Limb (tissue), 2 donors: ENCODE measurements at regions not wholly inside any gene's neighbourhood (a gene's known extent, or its start where the extent isn't known, plus 50 kb on each side); places are given as distances from the start of the nearest gene placed in this dataset.
"Not testable (repeated sequence)": the region's sequence is repeated elsewhere in the genome, so short reads cannot be mapped to it uniquely, and the experiment has no call there.

ENCODE experiments used
- DNase-seq, 2 donors: peaks; one replicate each; pipeline ENCODE4 v3.0.0-alpha.2; 2016; ENCODE audit errors: extremely low spot score in 2 of 2

DNA sequence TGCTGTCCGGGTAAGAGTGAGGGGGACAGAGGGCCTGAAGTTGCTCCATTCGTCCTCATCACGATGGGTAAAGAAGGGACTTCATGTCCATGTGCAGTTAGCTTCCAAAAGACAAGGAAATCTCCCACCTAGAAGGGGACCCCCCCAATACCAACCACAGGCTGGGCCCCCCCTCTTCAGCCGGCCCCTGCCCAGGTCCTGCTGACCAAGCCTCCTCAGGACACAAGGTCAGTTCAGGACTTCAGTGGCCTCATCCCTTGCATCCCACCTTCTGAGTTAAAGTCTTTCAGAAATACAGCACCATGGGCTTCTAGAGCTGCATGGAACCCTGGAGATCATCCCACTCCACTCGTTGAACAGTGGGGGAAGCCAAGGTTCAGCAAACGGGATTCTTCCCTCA, 115.4 kb upstream of the ERG start:
- no peak for DNase-seq

DNA sequence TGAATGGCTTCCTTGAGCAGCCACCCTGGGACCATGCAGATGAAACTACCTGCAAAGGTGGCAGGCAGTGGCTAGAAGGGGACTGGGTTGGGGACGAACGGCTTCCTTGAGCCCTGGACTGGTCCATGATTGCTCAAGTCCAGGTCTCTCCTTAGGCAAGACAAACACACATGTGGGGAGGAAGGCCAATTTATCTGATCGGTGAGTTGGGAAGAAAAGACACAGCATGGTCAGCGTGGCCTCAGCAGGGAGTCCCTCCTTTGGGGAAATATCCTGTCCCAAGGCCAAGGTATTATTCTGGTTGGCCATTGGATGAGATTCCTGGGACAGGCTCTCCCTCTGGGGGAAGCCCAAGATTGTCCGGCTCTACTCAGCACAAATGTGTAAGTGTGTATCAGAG, 116.3 kb upstream of the ERG start:
- no peak for DNase-seq

DNA sequence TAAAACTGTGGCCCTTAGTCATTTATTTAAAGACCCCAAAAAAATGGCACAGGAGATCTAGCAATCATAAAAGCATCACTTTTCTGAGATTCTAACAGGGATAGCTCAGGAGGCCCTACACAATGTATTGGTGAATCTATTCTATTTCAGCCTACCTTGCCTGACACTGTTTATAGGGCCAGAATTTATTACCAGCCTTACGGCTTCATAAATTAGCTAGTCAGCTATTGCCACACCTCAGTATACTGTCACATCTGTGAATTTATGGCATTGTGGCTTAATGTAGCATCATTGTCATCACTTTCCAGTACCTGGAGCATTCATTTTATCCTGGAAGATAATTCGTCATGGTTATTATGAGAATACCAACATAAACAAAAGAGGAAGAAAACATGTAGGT, 121.2 kb upstream of the ERG start:
- DNase-seq = no peak

- DNase-seq = peak in 1 of 2 donors; percentile 59
Observed at GRCh38 chr21:38619992-38620479, 121.8 kb upstream of the ERG start.

- DNase-seq = no peak
Observed at GRCh38 chr21:38621132-38621531, 122.9 kb upstream of the ERG start.

GRCh38 chr21:38622081-38622826, 124.0 kb upstream of the ERG start:
- DNase-seq = no peak

DNA sequence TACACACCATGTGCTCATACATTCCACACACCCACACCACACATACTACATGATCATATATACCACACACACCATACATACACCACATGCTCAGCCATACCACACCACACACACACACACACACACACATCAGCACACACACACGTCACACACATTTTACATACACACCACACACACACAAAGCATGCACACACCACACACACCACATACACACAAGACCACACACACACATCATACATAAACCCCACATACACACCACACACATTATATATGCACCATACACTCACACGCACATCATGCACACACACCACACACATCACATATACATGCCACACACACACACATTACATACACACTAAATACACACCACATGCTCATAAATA, 124.5 kb upstream of the ERG start:
- DNase-seq = no peak

DNA sequence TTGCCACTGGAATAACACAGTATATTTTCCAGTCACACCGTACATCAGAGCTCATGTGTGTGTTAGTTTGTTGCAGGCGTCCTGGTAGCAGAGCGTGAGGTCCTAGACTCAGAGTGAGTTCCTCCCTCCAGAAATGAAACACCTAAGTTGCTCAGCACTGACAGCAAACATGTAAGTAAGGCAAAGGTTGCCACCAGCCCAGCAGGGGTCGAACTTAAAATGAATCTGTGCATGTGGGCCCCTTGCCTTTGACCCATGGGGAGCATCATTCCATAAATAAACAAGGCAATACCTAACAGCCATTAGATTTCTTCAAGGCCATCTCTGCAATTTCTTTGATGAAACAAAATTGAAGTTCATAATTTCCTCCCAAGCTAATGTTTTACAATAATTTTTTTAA, 125.3 kb upstream of the ERG start:
- no peak for DNase-seq

GRCh38 chr21:38625000-38625399, 126.7 kb upstream of the ERG start:
- DNase-seq = no peak

DNA sequence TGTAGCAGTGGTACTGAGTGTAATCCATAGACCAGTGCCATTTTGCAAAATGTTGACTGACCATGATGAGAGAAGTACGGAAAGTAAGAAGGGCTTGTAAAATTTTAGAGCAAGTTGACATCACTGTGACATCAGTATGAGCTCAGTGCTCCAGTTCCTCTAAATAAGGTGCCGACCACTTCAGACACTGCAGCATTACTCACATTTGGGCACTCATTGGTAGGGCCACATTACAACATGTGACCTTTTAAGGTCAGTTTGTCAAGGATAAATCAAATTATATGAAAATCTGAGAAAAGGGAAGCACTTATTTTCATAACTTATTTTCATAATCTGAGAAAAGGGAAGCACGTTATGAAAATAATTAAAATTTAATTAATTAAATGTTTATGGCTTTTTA, 128.0 kb upstream of the ERG start:
- no peak for DNase-seq

- no peak for DNase-seq
Observed at GRCh38 chr21:38628349-38628748, 130.1 kb upstream of the ERG start.

- peak in 1 of 2 donors; percentile 60 for DNase-seq
Observed at GRCh38 chr21:38631206-38631605, 132.9 kb upstream of the ERG start.

GRCh38 chr21:38631676-38632075, 133.4 kb upstream of the ERG start:
- DNase-seq = no peak

DNA sequence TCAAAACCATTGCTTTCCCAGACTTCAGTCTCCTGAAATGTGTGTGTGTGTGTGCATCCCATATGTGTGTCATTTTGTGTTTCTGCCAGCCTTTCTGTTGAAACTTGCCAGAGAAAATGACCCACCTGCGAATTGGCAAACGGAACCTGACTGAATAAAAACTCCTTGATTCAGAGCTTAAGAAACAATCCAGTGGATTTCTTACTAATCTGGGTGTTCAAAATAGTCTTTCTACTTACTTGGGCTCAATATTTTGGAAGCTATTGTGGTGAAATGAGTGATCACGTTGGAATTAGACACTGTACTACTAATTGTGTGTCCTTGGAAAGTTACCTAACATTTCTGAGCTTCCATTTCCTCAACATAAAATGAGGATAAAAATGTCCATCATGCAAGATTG, 138.9 kb upstream of the ERG start:
- no peak for DNase-seq

GRCh38 chr21:38639571-38640354, 141.5 kb upstream of the ERG start:
- no peak for DNase-seq

- not testable (repeated sequence) for DNase-seq
Observed at GRCh38 chr21:38640355-38640742, 142.1 kb upstream of the ERG start.

- DNase-seq = no peak
Observed at GRCh38 chr21:38643404-38644023, 145.2 kb upstream of the ERG start.

DNA sequence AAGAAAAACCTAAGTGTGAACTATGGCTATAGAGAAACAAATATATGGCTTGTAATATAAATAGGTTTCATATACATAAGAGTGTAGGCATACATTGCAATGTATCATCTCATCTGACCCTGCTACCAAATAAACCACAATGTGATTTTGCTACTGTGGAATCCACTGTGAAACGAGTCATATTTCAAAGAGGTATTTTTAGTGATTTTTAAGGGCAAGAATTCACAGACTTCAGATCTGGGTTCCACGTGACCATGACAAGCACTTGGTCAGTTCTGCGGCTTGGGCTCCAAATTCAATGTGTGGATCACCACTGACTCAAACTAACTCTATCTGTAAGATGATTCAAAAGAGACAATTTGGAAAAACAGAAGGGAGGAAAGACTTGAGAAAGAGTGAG, 147.0 kb upstream of the ERG start:
- no peak for DNase-seq

GRCh38 chr21:38646213-38646837, 148.0 kb upstream of the ERG start:
- DNase-seq = no peak

DNA sequence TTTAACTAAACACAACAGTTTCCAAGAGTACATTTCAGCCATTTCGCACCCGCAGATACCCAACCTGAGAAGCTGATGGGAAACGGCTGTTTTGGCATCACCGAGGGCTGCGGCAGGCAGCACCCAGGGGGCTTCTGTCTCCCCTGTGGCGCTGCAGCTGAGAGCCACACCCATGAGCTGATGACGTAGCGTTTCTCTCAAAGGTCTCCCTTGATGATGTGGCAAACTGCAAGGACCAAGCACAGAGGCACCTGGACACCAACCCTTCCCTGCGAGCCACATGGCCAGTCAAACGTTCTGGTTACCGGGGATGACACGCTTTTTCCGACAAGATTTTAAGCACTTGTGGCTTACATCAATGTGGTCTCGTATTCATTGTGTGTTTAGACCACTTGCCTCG, 150.8 kb upstream of the ERG start:
- DNase-seq = no peak

GRCh38 chr21:38651570-38651969, 153.3 kb upstream of the ERG start:
- no peak for DNase-seq

- no peak for DNase-seq
Observed at GRCh38 chr21:38652396-38652795, 153.3 kb upstream of the ETS2 start.
